Fibroblast of villous mesenchyme (primary cell): ENCODE measurements at regions not wholly inside any gene's neighbourhood (a gene's known extent, or its start where the extent isn't known, plus 50 kb on each side); places are given as distances from the start of the nearest gene placed in this dataset.

ENCODE experiments used
- DNase-seq: peaks from one replicate; pipeline ENCODE4 v3.0.0-alpha.2; 2010; ENCODE audit warnings: low read depth
- H3K4me3 ChIP-seq: 2 replicates; pipeline ENCODE4 v1.5.1; 2011; ENCODE audit warnings: low read depth, mild to moderate bottlenecking, low read length
- TF ChIP-seq, protein P1 (sequence below): IDR thresholded peaks from 2 replicates; pipeline ENCODE4 v1.5.1; 2012; ENCODE audit warnings: low read depth, mild to moderate bottlenecking, low read length; ENCODE audit not compliant: insufficient read depth

DNA sequence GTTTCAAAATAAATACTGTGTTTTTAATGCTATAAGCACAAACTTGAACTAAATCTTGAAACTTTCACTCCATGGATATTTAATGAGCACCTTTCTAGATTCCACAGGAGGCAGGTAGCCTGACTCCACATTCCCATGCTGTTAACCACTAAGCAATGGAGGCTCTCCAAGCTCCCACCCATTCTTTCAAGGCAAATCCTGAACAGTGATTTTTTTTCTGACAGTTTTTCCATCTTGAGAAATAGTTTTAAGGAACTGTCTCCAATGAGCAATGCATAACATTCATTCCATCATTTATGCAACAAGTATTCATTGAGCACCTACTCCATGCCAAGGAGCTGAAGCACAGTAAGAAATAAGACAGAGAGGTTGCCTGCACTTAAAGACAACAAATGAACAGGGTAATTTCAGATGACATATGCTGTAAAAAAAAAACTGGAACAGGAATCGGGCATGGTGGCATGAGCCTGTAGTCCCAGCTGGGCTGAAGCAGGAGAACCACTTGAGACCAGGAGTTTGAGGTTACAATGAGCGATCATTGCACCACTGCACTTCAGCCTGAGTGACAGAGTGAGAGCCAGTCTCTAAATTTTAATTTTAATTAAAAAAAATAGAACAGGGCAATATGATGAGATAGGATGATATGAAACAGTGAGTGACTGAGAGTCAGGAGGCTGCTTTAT, 102.3 kb upstream of the CPSF6 start:
- H3K4me3 ChIP-seq: no peak overlapping the region
- no peak for DNase-seq
- TF ChIP-seq, protein P1, sequence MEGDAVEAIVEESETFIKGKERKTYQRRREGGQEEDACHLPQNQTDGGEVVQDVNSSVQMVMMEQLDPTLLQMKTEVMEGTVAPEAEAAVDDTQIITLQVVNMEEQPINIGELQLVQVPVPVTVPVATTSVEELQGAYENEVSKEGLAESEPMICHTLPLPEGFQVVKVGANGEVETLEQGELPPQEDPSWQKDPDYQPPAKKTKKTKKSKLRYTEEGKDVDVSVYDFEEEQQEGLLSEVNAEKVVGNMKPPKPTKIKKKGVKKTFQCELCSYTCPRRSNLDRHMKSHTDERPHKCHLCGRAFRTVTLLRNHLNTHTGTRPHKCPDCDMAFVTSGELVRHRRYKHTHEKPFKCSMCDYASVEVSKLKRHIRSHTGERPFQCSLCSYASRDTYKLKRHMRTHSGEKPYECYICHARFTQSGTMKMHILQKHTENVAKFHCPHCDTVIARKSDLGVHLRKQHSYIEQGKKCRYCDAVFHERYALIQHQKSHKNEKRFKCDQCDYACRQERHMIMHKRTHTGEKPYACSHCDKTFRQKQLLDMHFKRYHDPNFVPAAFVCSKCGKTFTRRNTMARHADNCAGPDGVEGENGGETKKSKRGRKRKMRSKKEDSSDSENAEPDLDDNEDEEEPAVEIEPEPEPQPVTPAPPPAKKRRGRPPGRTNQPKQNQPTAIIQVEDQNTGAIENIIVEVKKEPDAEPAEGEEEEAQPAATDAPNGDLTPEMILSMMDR: no peak

DNA sequence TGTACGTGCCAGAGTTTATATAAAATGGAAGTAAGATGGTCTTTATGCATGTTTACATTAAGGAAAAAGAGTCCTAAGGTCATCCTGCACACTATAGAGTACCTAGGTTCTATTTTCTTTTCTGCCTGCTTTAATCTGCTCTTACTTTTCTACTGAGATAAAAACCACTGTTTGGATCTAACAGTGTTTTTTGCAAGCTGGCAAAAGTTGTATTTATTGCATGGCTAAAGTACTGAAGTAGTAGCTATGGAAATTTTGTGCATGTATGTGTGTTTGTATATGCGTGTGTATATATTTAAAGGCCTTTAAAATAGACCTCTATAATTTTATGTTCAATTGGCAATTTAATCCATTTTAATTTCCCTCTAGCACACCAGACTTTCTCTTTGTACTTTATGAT, 98.3 kb upstream of the CPSF6 start:
- H3K4me3 ChIP-seq: no peak overlapping the region
- DNase-seq: no peak
- TF ChIP-seq, protein P1: no peak

DNA sequence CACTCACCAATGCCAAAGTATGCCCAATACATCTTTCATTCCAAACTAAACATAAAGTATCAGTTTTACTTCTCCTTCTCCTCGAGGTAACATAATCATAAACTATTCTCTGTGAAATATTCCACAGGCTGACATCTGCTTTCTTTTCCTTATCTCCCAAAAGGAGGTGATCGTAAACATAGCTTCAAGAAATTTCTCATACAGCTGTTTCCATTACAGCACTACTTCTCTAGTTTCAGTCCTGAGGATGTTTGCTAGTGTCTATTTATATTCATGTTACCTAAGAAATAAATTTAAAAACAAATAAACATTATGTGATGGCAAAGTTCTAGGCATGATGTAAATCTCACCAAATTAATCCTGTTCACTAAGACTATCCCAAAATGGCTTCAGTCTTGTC, 90.1 kb upstream of the CPSF6 start:
- TF ChIP-seq, protein P1: no peak
- peak; percentile 39 for DNase-seq
- H3K4me3 ChIP-seq: no peak overlapping the region

DNA sequence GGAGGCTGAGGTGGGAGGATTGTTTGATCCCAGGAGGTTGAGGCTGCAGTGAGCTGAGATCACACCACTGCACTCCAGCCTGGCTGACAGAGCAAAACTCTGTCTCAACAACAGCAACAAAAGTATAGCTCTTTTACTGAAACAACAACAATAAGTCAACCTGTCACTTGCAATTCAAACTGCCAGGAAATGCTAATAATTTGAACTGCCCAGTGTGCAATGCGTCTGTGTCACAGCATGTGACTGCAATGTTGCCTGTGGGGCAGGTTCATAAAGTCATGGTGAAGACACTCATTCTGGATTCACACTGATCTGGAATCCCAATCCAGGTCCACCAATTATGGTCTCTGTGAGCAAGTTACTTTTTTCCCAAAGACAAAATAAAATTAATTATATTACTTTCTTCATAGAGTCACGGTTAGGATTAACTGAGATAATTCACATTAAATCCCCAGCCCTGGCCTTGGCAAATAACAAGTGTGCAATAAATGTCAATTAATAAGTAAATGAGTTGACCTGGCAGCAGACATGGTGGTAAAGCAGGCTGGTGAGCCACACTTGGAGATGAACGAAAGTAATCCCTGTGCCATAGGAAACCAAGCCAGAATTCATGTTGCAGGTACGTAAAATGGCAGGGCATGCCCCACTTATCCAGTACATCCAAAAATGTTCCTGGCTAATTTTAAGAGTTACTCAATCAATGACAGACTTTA, 89.1 kb upstream of the CPSF6 start:
- no peak for DNase-seq
- TF ChIP-seq, protein P1: no peak
- H3K4me3 ChIP-seq: no peak overlapping the region

DNA sequence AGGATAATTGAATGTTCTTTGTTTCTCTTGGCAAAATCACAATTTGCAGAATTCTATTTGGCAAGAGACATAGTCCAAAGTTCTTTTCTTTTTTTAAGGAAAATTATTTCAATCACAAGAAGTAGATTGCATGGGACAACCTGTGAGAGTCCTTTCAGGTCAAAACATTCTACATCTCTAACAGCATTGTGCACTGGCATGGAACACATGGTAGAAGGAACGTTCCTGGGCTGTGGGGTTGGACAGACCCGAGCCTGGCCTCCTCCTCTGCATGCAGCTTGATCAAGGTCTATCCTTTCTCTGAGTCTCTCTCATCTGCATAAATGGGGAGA, 88.6 kb upstream of the CPSF6 start:
- TF ChIP-seq, protein P1: no peak

DNA sequence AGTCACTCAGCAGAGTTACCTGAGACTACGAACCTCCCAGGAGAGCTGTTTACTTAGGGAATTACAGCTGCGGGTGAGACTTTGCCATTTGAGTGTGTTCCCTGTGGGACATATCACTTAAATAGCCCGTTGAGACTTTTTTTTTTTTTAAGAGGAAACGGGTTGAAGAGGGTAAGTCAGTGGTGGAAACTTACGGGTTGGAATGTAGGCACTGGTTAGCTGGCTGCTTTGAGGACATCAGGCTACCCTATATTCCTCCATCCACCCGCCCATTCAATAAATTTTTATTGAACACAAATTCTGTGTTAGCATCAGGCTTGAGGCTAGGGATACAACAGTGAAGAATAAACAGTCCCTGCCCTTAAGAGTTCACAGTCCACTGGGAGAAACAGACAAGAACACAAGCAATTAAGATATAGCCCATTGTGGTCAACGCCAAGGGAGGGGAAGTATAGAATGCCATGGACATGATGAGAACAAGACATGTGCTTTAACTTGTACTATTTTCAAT, 88.1 kb upstream of the CPSF6 start:
- H3K4me3 ChIP-seq: no peak overlapping the region
- peak; percentile 51 for DNase-seq
- TF ChIP-seq, protein P1: no peak

More for the DNA sequence above, 88.6 kb upstream of the CPSF6 start:
- DNase-seq: no peak
- no peak overlapping the region for H3K4me3 ChIP-seq
